PC-3 (cell line): ENCODE measurements at regions not wholly inside any gene's neighbourhood (a gene's known extent, or its start where the extent isn't known, plus 50 kb on each side); places are given as distances from the start of the nearest gene placed in this dataset.
"Not testable (repeated sequence)": the region's sequence is repeated elsewhere in the genome, so short reads cannot be mapped to it uniquely, and the experiment has no call there.

Experiments used
- ATAC-seq: fragments of 200-7000 bp; cut with Tn5 transposase; 2 replicates; pipeline ENCODE4 v1.9.1; 2020; ENCODE audit warnings: mild to moderate bottlenecking, moderate library complexity
- BruUV-seq: library from RNA; stranded (reverse); fragments of 400-500 nt; replicated peaks from 2 replicates; lab custom pipeline; 2021; lab: Mats Ljungman, UMichigan
- CTCF ChIA-PET: fragments of 300-600 bp; sonication (Branson Sonifier 250); formaldehyde crosslinking; loops from one replicate; lab custom pipeline; 2022; ENCODE audit warnings: antibody characterized with exemption; lab: Charles Lee
- POLR2A ChIA-PET: fragments of 300-600 bp; sonication (Branson Sonifier 250); formaldehyde crosslinking; loops from one replicate; lab custom pipeline; 2022; ENCODE audit warnings: antibody characterized with exemption; ENCODE audit not compliant: unreplicated experiment; lab: Charles Lee
- DNase-seq: peaks from one replicate; pipeline ENCODE4 v3.0.0-alpha.2; 2015
- H2AFZ ChIP-seq: fragments of 300-600 bp; sonication (generic); 2 replicates; pipeline ENCODE4 v1.6.0; 2016; ENCODE audit warnings: antibody characterized with exemption, low read length
- H3F3A ChIP-seq: fragments of 300-600 bp; sonication (generic); one replicate; pipeline ENCODE4 v1.6.0; 2017; ENCODE audit warnings: antibody characterized with exemption, low read length, control low read depth, mild to moderate bottlenecking; ENCODE audit not compliant: unreplicated experiment
- H3K27ac ChIP-seq: fragments of 300-600 bp; sonication (generic); 2 replicates; pipeline ENCODE4 v1.5.1; 2016; ENCODE audit warnings: mild to moderate bottlenecking, low read length
- H3K27me3 ChIP-seq: fragments of 300-600 bp; sonication (generic); 2 replicates; pipeline ENCODE4 v1.6.1; 2016; ENCODE audit warnings: low read length, mixed read lengths
- H3K36me3 ChIP-seq: fragments of 300-600 bp; sonication (generic); 2 replicates; pipeline ENCODE4 v1.6.1; 2016; ENCODE audit warnings: low read depth, mixed run types, low read length, mixed read lengths
- H3K4me1 ChIP-seq: fragments of 300-600 bp; sonication (generic); 2 replicates; pipeline ENCODE4 v1.5.1; 2016; ENCODE audit warnings: low read length; ENCODE audit not compliant: insufficient read depth
- H3K4me2 ChIP-seq: fragments of 300-600 bp; sonication (generic); 2 replicates; pipeline ENCODE4 v1.6.0; 2016; ENCODE audit warnings: low read length
- H3K4me3 ChIP-seq: fragments of 300-600 bp; sonication (generic); 2 replicates; pipeline ENCODE4 v1.5.1; 2016; ENCODE audit warnings: mild to moderate bottlenecking, low read length, mixed read lengths
- H3K79me2 ChIP-seq: fragments of 300-600 bp; sonication (generic); 2 replicates; pipeline ENCODE4 v1.6.1; 2017; ENCODE audit warnings: low read length, mixed read lengths
- H3K9ac ChIP-seq: fragments of 300-600 bp; sonication (generic); 2 replicates; pipeline ENCODE4 v1.6.0; 2016; ENCODE audit warnings: mild to moderate bottlenecking, low read length
- H3K9me2 ChIP-seq: fragments of 300-600 bp; sonication (generic); replicated peaks from 2 replicates; pipeline ENCODE4 v1.6.1; 2016; ENCODE audit warnings: mixed run types, low read length, mixed read lengths
- H3K9me3 ChIP-seq: fragments of 300-600 bp; sonication (generic); 2 replicates; pipeline ENCODE4 v1.6.1; 2016; ENCODE audit warnings: low read length, mixed read lengths
- H4K20me1 ChIP-seq: fragments of 300-600 bp; sonication (generic); 2 replicates; pipeline ENCODE4 v1.6.1; 2016; ENCODE audit warnings: low read length, mixed read lengths
- EZH2 ChIP-seq: fragments of 300-600 bp; sonication (generic); IDR thresholded peaks from one replicate; pipeline ENCODE4 v1.6.1; 2017; ENCODE audit warnings: antibody characterized with exemption, mild to moderate bottlenecking, low read length; ENCODE audit not compliant: unreplicated experiment
- EZH2phosphoT487 ChIP-seq: fragments of 300-600 bp; sonication (generic); IDR thresholded peaks from 2 replicates; pipeline ENCODE4 v1.6.1; 2018; ENCODE audit warnings: mild to moderate bottlenecking, antibody characterized with exemption, low read length, borderline replicate concordance
- intact Hi-C: fragments of 100-400 bp; cut with micrococcal nuclease; formaldehyde crosslinking; loops from 2 replicates; pipeline ENCODE4 v1.9.0; 2023
- TF ChIP-seq, protein P1 (sequence below): fragments of 300-600 bp; sonication (generic); conservative IDR thresholded peaks from 2 replicates; pipeline ENCODE4 v1.5.1; 2017; ENCODE audit warnings: antibody characterized with exemption, low read depth, mild to moderate bottlenecking, low read length

GRCh38 chr6:78770765-78771164, 96.6 kb upstream of the IRAK1BP1 start:
- CTCF ChIA-PET, result no interaction called here
- TF ChIP-seq, protein P1, sequence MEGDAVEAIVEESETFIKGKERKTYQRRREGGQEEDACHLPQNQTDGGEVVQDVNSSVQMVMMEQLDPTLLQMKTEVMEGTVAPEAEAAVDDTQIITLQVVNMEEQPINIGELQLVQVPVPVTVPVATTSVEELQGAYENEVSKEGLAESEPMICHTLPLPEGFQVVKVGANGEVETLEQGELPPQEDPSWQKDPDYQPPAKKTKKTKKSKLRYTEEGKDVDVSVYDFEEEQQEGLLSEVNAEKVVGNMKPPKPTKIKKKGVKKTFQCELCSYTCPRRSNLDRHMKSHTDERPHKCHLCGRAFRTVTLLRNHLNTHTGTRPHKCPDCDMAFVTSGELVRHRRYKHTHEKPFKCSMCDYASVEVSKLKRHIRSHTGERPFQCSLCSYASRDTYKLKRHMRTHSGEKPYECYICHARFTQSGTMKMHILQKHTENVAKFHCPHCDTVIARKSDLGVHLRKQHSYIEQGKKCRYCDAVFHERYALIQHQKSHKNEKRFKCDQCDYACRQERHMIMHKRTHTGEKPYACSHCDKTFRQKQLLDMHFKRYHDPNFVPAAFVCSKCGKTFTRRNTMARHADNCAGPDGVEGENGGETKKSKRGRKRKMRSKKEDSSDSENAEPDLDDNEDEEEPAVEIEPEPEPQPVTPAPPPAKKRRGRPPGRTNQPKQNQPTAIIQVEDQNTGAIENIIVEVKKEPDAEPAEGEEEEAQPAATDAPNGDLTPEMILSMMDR, result peak; percentile 45
- TF ChIP-seq EZH2, result no peak
- no peaks in the 10 kb centered on the region for H3K4me1 ChIP-seq
- no peaks in the 10 kb centered on the region for H3K36me3 ChIP-seq
- no peaks in the 10 kb centered on the region for H3F3A ChIP-seq
- H3K79me2 ChIP-seq, result no peaks in the 10 kb centered on the region
- no peak overlapping the region for H3K27ac ChIP-seq
- BruUV-seq, result no TSS peak
- H3K9ac ChIP-seq, result no peak overlapping the region
- peak; percentile 7 for DNase-seq
- H3K4me3 ChIP-seq, result no peak overlapping the region
- H4K20me1 ChIP-seq, result no peaks in the 10 kb centered on the region
- ATAC-seq, result no peak
- intact Hi-C loops, result no loop called here
- no peaks in the 10 kb centered on the region for H3K9me3 ChIP-seq
- H3K27me3 ChIP-seq, result no peaks in the 10 kb centered on the region
- POLR2A ChIA-PET, result no interaction called here
- no peaks in the 10 kb centered on the region for H3K9me2 ChIP-seq
- no peak overlapping the region for H2AFZ ChIP-seq
- no peak overlapping the region for H3K4me2 ChIP-seq

DNA sequence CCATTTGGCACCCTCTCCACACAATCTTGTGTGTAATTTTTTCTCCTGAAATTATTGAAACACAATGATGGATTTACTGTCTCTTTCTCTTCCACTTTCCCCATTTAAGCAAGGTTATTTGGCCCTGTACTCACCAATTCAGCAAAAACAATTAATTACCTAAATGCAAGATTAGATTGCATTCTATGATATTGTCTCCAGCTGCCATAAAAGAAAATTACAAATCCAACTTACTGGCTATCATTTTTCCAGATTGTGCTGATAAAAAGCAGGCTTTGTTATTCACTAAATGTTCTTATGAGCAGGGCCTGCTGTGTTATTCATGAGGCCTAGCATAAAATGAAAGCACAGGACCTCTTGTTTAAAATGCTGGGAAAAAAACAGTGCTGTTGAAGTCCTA, 95.8 kb upstream of the IRAK1BP1 start:
- H3K9me2 ChIP-seq, result no peaks in the 10 kb centered on the region
- no peak overlapping the region for H3K9ac ChIP-seq
- H3K4me1 ChIP-seq, result no peaks in the 10 kb centered on the region
- BruUV-seq, result no TSS peak
- no peaks in the 10 kb centered on the region for H3K79me2 ChIP-seq
- H4K20me1 ChIP-seq, result no peaks in the 10 kb centered on the region
- POLR2A ChIA-PET, result no interaction called here
- DNase-seq, result no peak
- intact Hi-C loops, result no loop called here
- CTCF ChIA-PET, result no interaction called here
- no peak overlapping the region for H3K4me2 ChIP-seq
- H3K4me3 ChIP-seq, result no peak overlapping the region
- H3K27ac ChIP-seq, result no peak overlapping the region
- H2AFZ ChIP-seq, result no peak overlapping the region
- H3K36me3 ChIP-seq, result no peaks in the 10 kb centered on the region
- TF ChIP-seq EZH2phosphoT487 (no peak), EZH2 (no peak)
- TF ChIP-seq, protein P1, result no peak
- H3K9me3 ChIP-seq, result no peaks in the 10 kb centered on the region
- no peak for ATAC-seq
- H3F3A ChIP-seq, result no peaks in the 10 kb centered on the region
- H3K27me3 ChIP-seq, result no peaks in the 10 kb centered on the region

GRCh38 chr6:78781001-78781400, 86.3 kb upstream of the IRAK1BP1 start:
- H3F3A ChIP-seq, result no peaks in the 10 kb centered on the region
- no peaks in the 10 kb centered on the region for H3K4me1 ChIP-seq
- CTCF ChIA-PET, result no interaction called here
- H3K9ac ChIP-seq, result no peak overlapping the region
- ATAC-seq (no peak), DNase-seq (no peak)
- no peaks in the 10 kb centered on the region for H3K36me3 ChIP-seq
- no peaks in the 10 kb centered on the region for H4K20me1 ChIP-seq
- POLR2A ChIA-PET, result no interaction called here
- H3K9me3 ChIP-seq, result no peaks in the 10 kb centered on the region
- no peaks in the 10 kb centered on the region for H3K27me3 ChIP-seq
- no peaks in the 10 kb centered on the region for H3K79me2 ChIP-seq
- no peak overlapping the region for H2AFZ ChIP-seq
- H3K27ac ChIP-seq, result no peak overlapping the region
- no peaks in the 10 kb centered on the region for H3K9me2 ChIP-seq
- H3K4me2 ChIP-seq, result no peak overlapping the region
- TF ChIP-seq EZH2, result no peak
- intact Hi-C loops, result no loop called here
- no peak overlapping the region for H3K4me3 ChIP-seq
- BruUV-seq, result no TSS peak

DNA sequence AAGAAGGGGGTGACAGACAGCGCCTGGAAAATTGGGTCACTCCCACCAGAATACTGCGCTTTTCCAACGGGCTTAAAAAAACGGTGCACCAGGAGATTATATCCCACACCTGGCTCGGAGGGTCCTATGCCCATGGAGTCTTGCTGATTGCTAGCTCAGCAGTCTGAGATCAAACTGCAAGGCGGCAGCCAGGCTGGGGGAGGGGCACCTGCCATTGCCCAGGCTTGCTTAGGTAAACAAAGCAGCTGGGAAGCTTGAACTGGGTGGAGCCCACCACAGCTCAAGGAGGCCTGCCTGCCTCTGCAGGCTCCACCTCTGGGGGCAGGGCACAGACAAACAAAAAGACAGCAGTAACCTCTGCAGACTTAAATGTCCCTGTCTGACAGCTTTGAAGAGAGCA, 84.0 kb upstream of the IRAK1BP1 start:
- intact Hi-C loops, CTCF ChIA-PET, H3K36me3 ChIP-seq, BruUV-seq, H2AFZ ChIP-seq, H3K4me1 ChIP-seq, H3K4me2 ChIP-seq, H3K27ac ChIP-seq, H3F3A ChIP-seq, H3K4me3 ChIP-seq, H3K79me2 ChIP-seq, DNase-seq, H3K9me2 ChIP-seq, H3K27me3 ChIP-seq, POLR2A ChIA-PET, H3K9ac ChIP-seq, H3K9me3 ChIP-seq, ATAC-seq, H4K20me1 ChIP-seq: not testable (repeated sequence)
